DND-41 (cell line): ENCODE measurements at regions not wholly inside any gene's neighbourhood (a gene's known extent, or its start where the extent isn't known, plus 50 kb on each side); places are given as distances from the start of the nearest gene placed in this dataset.

Experiments
- ATAC-seq: fragments of 200-7000 bp; cut with Tn5 transposase; 3 replicates; pipeline ENCODE4 v1.9.1; 2021; ENCODE audit warnings: low read depth; ENCODE audit not compliant: insufficient read depth
- DNase-seq: peaks from one replicate; pipeline ENCODE4 v3.0.0-alpha.2; 2020
- H2AFZ ChIP-seq: 2 replicates; pipeline ENCODE4 v1.6.0; 2012; ENCODE audit warnings: low read depth, low read length
- H3K27ac ChIP-seq: 2 replicates; pipeline ENCODE4 v1.5.1; 2012; ENCODE audit warnings: low read length, inconsistent platforms
- H3K27me3 ChIP-seq: fragments of 200-600 bp; sonication (generic); 2 replicates; pipeline ENCODE4 v1.6.0; 2012; ENCODE audit warnings: low read length, mild to moderate bottlenecking, inconsistent platforms; ENCODE audit not compliant: insufficient read depth, poor library complexity
- H3K36me3 ChIP-seq: 2 replicates; pipeline ENCODE4 v1.5.1; 2012; ENCODE audit warnings: low read length, inconsistent platforms; ENCODE audit not compliant: insufficient read depth
- H3K4me1 ChIP-seq: 2 replicates; pipeline ENCODE4 v1.5.1; 2012; ENCODE audit warnings: mild to moderate bottlenecking, low read length; ENCODE audit not compliant: insufficient read depth
- H3K4me2 ChIP-seq: 2 replicates; pipeline ENCODE4 v1.6.0; 2012; ENCODE audit warnings: mild to moderate bottlenecking, moderate library complexity, low read length, inconsistent platforms; ENCODE audit not compliant: insufficient read depth
- H3K4me3 ChIP-seq, 2 experiments: fragments of 200-600 bp in 1 of 2; shearing (Covaris generic) in 1 of 2; 2 replicates each; pipeline ENCODE4 v1.5.1; 2012 to 2016; ENCODE audit warnings: inconsistent platforms in 2 of 2, low read length in 2 of 2, mild to moderate bottlenecking in 2 of 2, low read depth in 1 of 2, moderate library complexity in 1 of 2
- H3K79me2 ChIP-seq: 2 replicates; pipeline ENCODE4 v1.6.0; 2012; ENCODE audit warnings: low read length, inconsistent platforms; ENCODE audit not compliant: insufficient read depth
- H3K9ac ChIP-seq: 2 replicates; pipeline ENCODE4 v1.6.0; 2012; ENCODE audit warnings: low read depth, mild to moderate bottlenecking, inconsistent platforms, low read length, moderate library complexity
- H3K9me3 ChIP-seq: 2 replicates; pipeline ENCODE4 v1.5.1; 2012; ENCODE audit warnings: low read length, moderate library complexity, mild to moderate bottlenecking, inconsistent platforms; ENCODE audit not compliant: insufficient read depth, severe bottlenecking
- H4K20me1 ChIP-seq: 2 replicates; pipeline ENCODE4 v1.6.0; 2012; ENCODE audit warnings: low read length; ENCODE audit not compliant: insufficient read depth
- CTCF ChIP-seq: IDR thresholded peaks from 2 replicates; pipeline ENCODE4 v1.5.1; 2012; ENCODE audit warnings: borderline replicate concordance, low read length, moderate library complexity, mild to moderate bottlenecking; ENCODE audit not compliant: poor library complexity, severe bottlenecking; ENCODE audit errors: extremely low read depth
- EZH2 ChIP-seq: IDR thresholded peaks from 3 replicates; pipeline ENCODE4 v1.6.1; 2012; ENCODE audit warnings: borderline replicate concordance, low read depth, mild to moderate bottlenecking, moderate library complexity, low read length, inconsistent platforms; ENCODE audit not compliant: severe bottlenecking

- no peaks in the 10 kb centered on the region for H3K79me2 ChIP-seq
- no peak overlapping the region for H3K9ac ChIP-seq
- H3K4me3 ChIP-seq, result no peak overlapping the region
- ATAC-seq, result no peak
- H3K9me3 ChIP-seq, result no peaks in the 10 kb centered on the region
- DNase-seq, result no peak
- H3K27ac ChIP-seq, result no peak overlapping the region
- no peak overlapping the region for H2AFZ ChIP-seq
- no peaks in the 10 kb centered on the region for H3K4me1 ChIP-seq
- TF ChIP-seq EZH2 (no peak), CTCF (no peak)
- H3K36me3 ChIP-seq, result no peaks in the 10 kb centered on the region
- no peak overlapping the region for H3K4me2 ChIP-seq
- H4K20me1 ChIP-seq, result no peaks in the 10 kb centered on the region
- no peaks in the 10 kb centered on the region for H3K27me3 ChIP-seq
These were observed 259.0 kb downstream of the CCDC59 start for GRCh38 chr12:82099216-82099615.

GRCh38 chr12:82097877-82098276, 260.3 kb downstream of the CCDC59 start:
- no peaks in the 10 kb centered on the region for H3K79me2 ChIP-seq
- DNase-seq (no peak), ATAC-seq (no peak)
- H3K27ac ChIP-seq, result no peak overlapping the region
- no peaks in the 10 kb centered on the region for H3K4me1 ChIP-seq
- no peak overlapping the region for H2AFZ ChIP-seq
- no peaks in the 10 kb centered on the region for H3K36me3 ChIP-seq
- no peak overlapping the region for H3K9ac ChIP-seq
- H4K20me1 ChIP-seq, result no peaks in the 10 kb centered on the region
- TF ChIP-seq CTCF, result no peak
- no peak for TF ChIP-seq EZH2
- no peaks in the 10 kb centered on the region for H3K27me3 ChIP-seq
- H3K9me3 ChIP-seq, result no peaks in the 10 kb centered on the region
- no peak overlapping the region for H3K4me3 ChIP-seq
- no peak overlapping the region for H3K4me2 ChIP-seq

- TF ChIP-seq EZH2, result no peak
- no peak for TF ChIP-seq CTCF
These were observed 260.7 kb downstream of the CCDC59 start for GRCh38 chr12:82097438-82097837.

GRCh38 chr12:82090165-82090564, 268.0 kb downstream of the CCDC59 start:
- Histone ChIP-seq H3K9me3 (no peaks in the 10 kb centered on the region), H3K4me2 (no peak overlapping the region), H2AFZ (no peak overlapping the region), H3K4me1 (no peaks in the 10 kb centered on the region), H3K9ac (no peak overlapping the region), H3K36me3 (no peaks in the 10 kb centered on the region), H3K27ac (no peak overlapping the region), H4K20me1 (no peaks in the 10 kb centered on the region), H3K27me3 (no peaks in the 10 kb centered on the region), H3K79me2 (no peaks in the 10 kb centered on the region), H3K4me3 (no peak overlapping the region)
- TF ChIP-seq EZH2 (no peak), CTCF (no peak)
- ATAC-seq (no peak), DNase-seq (no peak)

More at GRCh38 chr12:82097438-82097837, 260.7 kb downstream of the CCDC59 start:
- no peaks in the 10 kb centered on the region for H3K27me3 ChIP-seq
- no peak overlapping the region for H3K4me3 ChIP-seq
- no peak overlapping the region for H2AFZ ChIP-seq
- H3K36me3 ChIP-seq, result no peaks in the 10 kb centered on the region
- H3K9ac ChIP-seq, result no peak overlapping the region
- H4K20me1 ChIP-seq, result no peaks in the 10 kb centered on the region
- H3K27ac ChIP-seq, result no peak overlapping the region
- no peaks in the 10 kb centered on the region for H3K9me3 ChIP-seq
- H3K4me2 ChIP-seq, result no peak overlapping the region
- ATAC-seq (no peak), DNase-seq (no peak)
- no peaks in the 10 kb centered on the region for H3K4me1 ChIP-seq
- no peaks in the 10 kb centered on the region for H3K79me2 ChIP-seq
